H9 (cell line): ENCODE measurements at regions not wholly inside any gene's neighbourhood (a gene's known extent, or its start where the extent isn't known, plus 50 kb on each side); places are given as distances from the start of the nearest gene placed in this dataset.

Source experiments
- DNase-seq: peaks from one replicate; pipeline ENCODE4 v3.0.0-alpha.2; 2017
- H2AFZ ChIP-seq: one replicate; pipeline ENCODE4 v1.6.1; 2013; ENCODE audit warnings: mild to moderate bottlenecking, low read length, control low read depth, moderate library complexity
- H2AK5ac ChIP-seq: 2 replicates; pipeline ENCODE4 v1.6.1; 2013; ENCODE audit warnings: low read length, control low read depth, mixed read lengths; ENCODE audit not compliant: insufficient read length
- H2BK120ac ChIP-seq: one replicate; pipeline ENCODE4 v1.6.1; 2013; ENCODE audit warnings: low read depth, mild to moderate bottlenecking, low read length, control low read depth, inconsistent platforms; ENCODE audit not compliant: poor library complexity, severe bottlenecking
- H2BK12ac ChIP-seq: 2 replicates; pipeline ENCODE4 v1.6.1; 2013; ENCODE audit warnings: low read length, control low read depth, mixed read lengths, low read depth; ENCODE audit not compliant: insufficient read length
- H2BK15ac ChIP-seq: 2 replicates; pipeline ENCODE4 v1.6.1; 2013; ENCODE audit warnings: low read depth, low read length, control low read depth
- H2BK20ac ChIP-seq: one replicate; pipeline ENCODE4 v1.6.1; 2013; ENCODE audit warnings: low read depth, mild to moderate bottlenecking, low read length, control low read depth, inconsistent platforms; ENCODE audit not compliant: poor library complexity, severe bottlenecking
- H2BK5ac ChIP-seq: 2 replicates; pipeline ENCODE4 v1.6.1; 2013; ENCODE audit warnings: low read length, control low read depth, mixed read lengths; ENCODE audit not compliant: insufficient read length
- H3K14ac ChIP-seq: 2 replicates; pipeline ENCODE4 v1.6.1; 2013; ENCODE audit warnings: low read length, control low read depth; ENCODE audit not compliant: insufficient read depth
- H3K18ac ChIP-seq: 2 replicates; pipeline ENCODE4 v1.6.1; 2013; ENCODE audit warnings: low read depth, mild to moderate bottlenecking, mixed read lengths, low read length, control low read depth; ENCODE audit not compliant: insufficient read length
- H3K23ac ChIP-seq: 2 replicates; pipeline ENCODE4 v1.6.1; 2013; ENCODE audit warnings: low read length, control low read depth, mixed read lengths, low read depth; ENCODE audit not compliant: insufficient read length
- H3K23me2 ChIP-seq: 2 replicates; pipeline ENCODE4 v1.6.1; 2013; ENCODE audit warnings: low read depth, mild to moderate bottlenecking, mixed read lengths, low read length, control low read depth; ENCODE audit not compliant: insufficient read length, poor library complexity, severe bottlenecking
- H3K27ac ChIP-seq: 2 replicates; pipeline ENCODE4 v1.5.1; 2013; ENCODE audit warnings: low read length, control low read depth, mixed read lengths, low read depth; ENCODE audit not compliant: insufficient read length
- H3K27me3 ChIP-seq: 2 replicates; pipeline ENCODE4 v1.6.1; 2013; ENCODE audit warnings: low read length, control low read depth, inconsistent platforms; ENCODE audit not compliant: insufficient read depth
- H3K4ac ChIP-seq: 2 replicates; pipeline ENCODE4 v1.6.1; 2013; ENCODE audit warnings: low read depth, mild to moderate bottlenecking, control low read depth, inconsistent platforms, low read length, moderate library complexity
- H3K4me1 ChIP-seq: 2 replicates; pipeline ENCODE4 v1.6.1; 2013; ENCODE audit warnings: low read length, control low read depth, inconsistent platforms; ENCODE audit not compliant: insufficient read depth
- H3K4me2 ChIP-seq: 2 replicates; pipeline ENCODE4 v1.6.1; 2013; ENCODE audit warnings: low read length, control low read depth, mixed read lengths; ENCODE audit not compliant: insufficient read length, insufficient read depth
- H3K56ac ChIP-seq: 2 replicates; pipeline ENCODE4 v1.6.1; 2013; ENCODE audit warnings: low read depth, mild to moderate bottlenecking, mixed read lengths, low read length, control low read depth; ENCODE audit not compliant: insufficient read length
- H3K79me1 ChIP-seq: 2 replicates; pipeline ENCODE4 v1.6.1; 2013; ENCODE audit warnings: low read depth, mild to moderate bottlenecking, moderate library complexity, low read length, control low read depth, inconsistent platforms; ENCODE audit not compliant: insufficient read depth, poor library complexity, severe bottlenecking
- H3K79me2 ChIP-seq: 2 replicates; pipeline ENCODE4 v1.6.1; 2013; ENCODE audit warnings: low read length, control low read depth, inconsistent platforms; ENCODE audit not compliant: insufficient read depth
- H3K9ac ChIP-seq: 2 replicates; pipeline ENCODE4 v1.6.1; 2013; ENCODE audit warnings: low read length, control low read depth, mixed read lengths; ENCODE audit not compliant: insufficient read length; ENCODE audit errors: extremely low read depth
- H3K9me3 ChIP-seq: one replicate; pipeline ENCODE4 v1.6.1; 2013; ENCODE audit warnings: low read depth, low read length, inconsistent platforms; ENCODE audit not compliant: control insufficient read depth
- H3T11ph ChIP-seq: one replicate; pipeline ENCODE4 v1.6.1; 2013; ENCODE audit warnings: mild to moderate bottlenecking, low read length, control low read depth, inconsistent platforms
- H4K20me1 ChIP-seq: one replicate; pipeline ENCODE4 v1.6.1; 2013; ENCODE audit not compliant: control insufficient read depth, insufficient read length, insufficient read depth
- H4K5ac ChIP-seq: 2 replicates; pipeline ENCODE4 v1.6.1; 2013; ENCODE audit warnings: low read depth, mild to moderate bottlenecking, mixed read lengths, low read length, control low read depth; ENCODE audit not compliant: insufficient read length
- H4K8ac ChIP-seq: replicated peaks from 2 replicates; pipeline ENCODE4 v1.6.1; 2013; ENCODE audit warnings: low read length, control low read depth, mixed read lengths, low read depth; ENCODE audit not compliant: insufficient read length
- H4K91ac ChIP-seq: 2 replicates; pipeline ENCODE4 v1.6.1; 2013; ENCODE audit warnings: low read depth, mild to moderate bottlenecking, moderate library complexity, mixed read lengths, low read length, control low read depth; ENCODE audit not compliant: insufficient read length
- H3K27ac Mint-ChIP-seq, 3 experiments: 2 replicates in 2 of 3; 3 replicates in 1 of 3; pipeline ENCODE4 v1.8.0; 2020 to 2021; ENCODE audit warnings: mixed read lengths in 3 of 3, mild to moderate bottlenecking in 1 of 3, moderate library complexity in 1 of 3
- H3K27me3 Mint-ChIP-seq: 2 replicates; pipeline ENCODE4 v1.8.0; 2021; ENCODE audit warnings: low read depth, mild to moderate bottlenecking, moderate library complexity, mixed read lengths
- H3K36me3 Mint-ChIP-seq, 3 experiments: 2 replicates in 2 of 3; 3 replicates in 1 of 3; pipeline ENCODE4 v1.8.0; 2020 to 2021; ENCODE audit warnings: low read depth in 3 of 3, mixed read lengths in 3 of 3; ENCODE audit not compliant: insufficient read depth in 1 of 3
- H3K4me1 Mint-ChIP-seq, 2 experiments: 2 replicates each; pipeline ENCODE4 v1.8.0; 2020; ENCODE audit warnings: mixed read lengths in 2 of 2
- H3K4me3 Mint-ChIP-seq, 2 experiments: 2 replicates in 1 of 2; 3 replicates in 1 of 2; pipeline ENCODE4 v1.8.0; 2020 to 2021; ENCODE audit warnings: mild to moderate bottlenecking in 2 of 2, mixed read lengths in 2 of 2, moderate library complexity in 1 of 2
- H3K9me3 Mint-ChIP-seq, 2 experiments: 2 replicates in 1 of 2; 3 replicates in 1 of 2; pipeline ENCODE4 v1.8.0; 2020; ENCODE audit warnings: mild to moderate bottlenecking in 2 of 2, mixed read lengths in 2 of 2, moderate library complexity in 1 of 2
- CTCF ChIP-seq: fragments of 200-600 bp; sonication (generic); conservative IDR thresholded peaks from 3 replicates; pipeline ENCODE4 v1.8.0; 2021; ENCODE audit warnings: antibody characterized with exemption, mild to moderate bottlenecking
- WGBS: extraction: QIAGEN DNeasy Blood & Tissue Kit; methylation state at CpG from one replicate; pipeline ENCODE4 v1.1.7; 2013; ENCODE audit warnings: missing lambda C conversion rate, low lambda C conversion rate, mixed read lengths; ENCODE audit not compliant: insufficient read length; ENCODE audit errors: extremely low coverage; 5-methylcytosine and 5-hydroxymethylcytosine counted together

GRCh38 chr7:46397591-46397990 lies 476.5 kb upstream of the IGFBP3 start:
- Histone ChIP-seq H3K27me3 (no peaks in the 10 kb centered on the region), H3K79me2 (no peaks in the 10 kb centered on the region), H3K4ac (no peak overlapping the region), H3K9ac (no peak overlapping the region), H3K23ac (no peak overlapping the region), H2BK120ac (no peak overlapping the region), H4K8ac (no peak overlapping the region), H3K4me2 (no peak overlapping the region), H3K4me1 (no peaks in the 10 kb centered on the region), H3K79me1 (no peaks in the 10 kb centered on the region), H4K91ac (no peak overlapping the region), H3T11ph (no peak overlapping the region), H2BK15ac (no peak overlapping the region), H2AFZ (no peak overlapping the region), H2BK5ac (no peak overlapping the region), H4K20me1 (no peaks in the 10 kb centered on the region), H3K9me3 (no peaks in the 10 kb centered on the region), H3K18ac (no peak overlapping the region), H2AK5ac (no peak overlapping the region), H2BK20ac (no peak overlapping the region), H4K5ac (no peak overlapping the region), H3K23me2 (no peaks in the 10 kb centered on the region), H3K27ac (no peak overlapping the region), H3K14ac (no peak overlapping the region), H2BK12ac (no peak overlapping the region), H3K56ac (no peak overlapping the region)
- H3K27me3 Mint-ChIP-seq, result peaks cover 3% of the 10 kb centered on the region
- TF ChIP-seq CTCF, result no peak
- peaks cover 0 to 3% (median 0%) of the 10 kb centered on the region in 3 experiments; a peak in 1 of 7 replicates for H3K36me3 Mint-ChIP-seq
- no peak overlapping the region for H3K4me3 Mint-ChIP-seq
- DNase-seq, result no peak
- H3K27ac Mint-ChIP-seq, result no peak overlapping the region
- peaks cover 4 to 5% of the 10 kb centered on the region in 2 experiments; a peak in 2 of 4 replicates for H3K4me1 Mint-ChIP-seq
- WGBS, result no CpG with 5 or more reads among the region's 3 CpGs
- H3K9me3 Mint-ChIP-seq, result peaks cover 12 to 13% of the 10 kb centered on the region in 2 experiments; a peak in 4 of 5 replicates
